WTC11 (cell line): ENCODE measurements at regions not wholly inside any gene's neighbourhood (a gene's known extent, or its start where the extent isn't known, plus 50 kb on each side); places are given as distances from the start of the nearest gene placed in this dataset.

ENCODE experiments used
- ATAC-seq: fragments of 200-7000 bp; cut with Tn5 transposase; 2 replicates; pipeline ENCODE4 v1.10.0; 2021; ENCODE audit warnings: mild to moderate bottlenecking, moderate library complexity
- CTCF ChIA-PET: fragments of 300-600 bp; sonication (Branson Sonifier 250); formaldehyde crosslinking; loops from one replicate; lab custom pipeline; 2021; ENCODE audit warnings: antibody characterized with exemption; lab: Charles Lee
- POLR2A ChIA-PET: fragments of 350-600 bp; sonication (Branson Sonifier 250); formaldehyde crosslinking; loops from one replicate; lab custom pipeline; 2021; ENCODE audit warnings: antibody characterized with exemption; lab: Charles Lee
- DNase-seq: peaks from one replicate; pipeline ENCODE4 v3.0.0; 2021; ENCODE audit warnings: low spot score
- H3K27ac Mint-ChIP-seq: 2 replicates; pipeline ENCODE4 v1.8.0; 2021; ENCODE audit warnings: mixed read lengths
- H3K27me3 Mint-ChIP-seq: 2 replicates; pipeline ENCODE4 v1.8.0; 2021; ENCODE audit warnings: low read depth, mild to moderate bottlenecking, moderate library complexity, mixed read lengths
- H3K36me3 Mint-ChIP-seq: 2 replicates; pipeline ENCODE4 v1.8.0; 2021; ENCODE audit warnings: mixed read lengths
- H3K4me1 Mint-ChIP-seq: 2 replicates; pipeline ENCODE4 v1.8.0; 2022; ENCODE audit warnings: mixed read lengths
- H3K4me3 Mint-ChIP-seq: 2 replicates; pipeline ENCODE4 v1.8.0; 2021; ENCODE audit warnings: mild to moderate bottlenecking, moderate library complexity, mixed read lengths
- H3K9me3 Mint-ChIP-seq: 2 replicates; pipeline ENCODE4 v1.8.0; 2021; ENCODE audit warnings: mixed read lengths
- CREM ChIP-seq: sonication (generic); formaldehyde crosslinking; IDR thresholded peaks from 2 replicates; pipeline ENCODE4 v1.8.1; 2022; ENCODE audit warnings: mild to moderate bottlenecking, missing genetic modification reagents, moderate library complexity
- E2F4 ChIP-seq: sonication (generic); formaldehyde crosslinking; IDR thresholded peaks from 2 replicates; pipeline ENCODE4 v1.8.1; 2022; ENCODE audit warnings: low read depth, mild to moderate bottlenecking, moderate library complexity, missing genetic modification reagents, borderline replicate concordance
- FOXJ3 ChIP-seq: sonication (generic); formaldehyde crosslinking; IDR thresholded peaks from 2 replicates; pipeline ENCODE4 v1.9.0; 2021; ENCODE audit warnings: missing genetic modification reagents, mild to moderate bottlenecking, borderline replicate concordance
- FOXK1 ChIP-seq: sonication (generic); formaldehyde crosslinking; IDR thresholded peaks from 2 replicates; pipeline ENCODE4 v1.8.0; 2022; ENCODE audit warnings: mild to moderate bottlenecking, moderate library complexity, missing genetic modification reagents
- FOXP1 ChIP-seq: sonication (generic); formaldehyde crosslinking; IDR thresholded peaks from 2 replicates; pipeline ENCODE4 v1.8.0; 2022; ENCODE audit warnings: missing genetic modification reagents, mild to moderate bottlenecking, moderate library complexity, borderline replicate concordance
- GTF2I ChIP-seq: fragments of 250-450 bp; sonication (Bioruptor Pico); conservative IDR thresholded peaks from 2 replicates; pipeline ENCODE4 v1.4.0; 2021; ENCODE audit warnings: mild to moderate bottlenecking
- JUN ChIP-seq: sonication (generic); formaldehyde crosslinking; IDR thresholded peaks from 2 replicates; pipeline ENCODE4 v1.8.0; 2023; ENCODE audit warnings: mild to moderate bottlenecking, missing genetic modification reagents
- MAX ChIP-seq: sonication (generic); formaldehyde crosslinking; IDR thresholded peaks from 2 replicates; pipeline ENCODE4 v1.8.0; 2022; ENCODE audit warnings: mild to moderate bottlenecking, missing genetic modification reagents
- MXD4 ChIP-seq: fragments of 250-450 bp; sonication (Bioruptor Pico); IDR thresholded peaks from 2 replicates; pipeline ENCODE4 v1.8.0; 2021; ENCODE audit warnings: mild to moderate bottlenecking, moderate library complexity, borderline replicate concordance
- NR1H2 ChIP-seq: sonication (generic); formaldehyde crosslinking; IDR thresholded peaks from 2 replicates; pipeline ENCODE4 v1.9.0; 2021; ENCODE audit warnings: mild to moderate bottlenecking, moderate library complexity, missing genetic modification reagents
- NR3C1 ChIP-seq: sonication (generic); formaldehyde crosslinking; conservative IDR thresholded peaks from 2 replicates; pipeline ENCODE4 v1.8.1; 2023; ENCODE audit warnings: low read depth, mild to moderate bottlenecking, missing genetic modification reagents
- SOX15 ChIP-seq: fragments of 250-450 bp; sonication (Bioruptor Pico); IDR thresholded peaks from 2 replicates; pipeline ENCODE4 v1.9.0; 2021; ENCODE audit warnings: mild to moderate bottlenecking
- STAT6 ChIP-seq: sonication (generic); formaldehyde crosslinking; conservative IDR thresholded peaks from 2 replicates; pipeline ENCODE4 v1.8.1; 2023; ENCODE audit warnings: mild to moderate bottlenecking, low read depth, missing genetic modification reagents, moderate library complexity
- USF1 ChIP-seq: sonication (generic); formaldehyde crosslinking; IDR thresholded peaks from 2 replicates; pipeline ENCODE4 v1.8.0; 2022; ENCODE audit warnings: mild to moderate bottlenecking, missing genetic modification reagents
- ZNF121 ChIP-seq: sonication (generic); formaldehyde crosslinking; IDR thresholded peaks from 2 replicates; pipeline ENCODE4 v1.8.0; 2023; ENCODE audit warnings: missing genetic modification reagents
- ZNF138 ChIP-seq: sonication (generic); formaldehyde crosslinking; conservative IDR thresholded peaks from 2 replicates; pipeline ENCODE4 v1.8.1; 2022; ENCODE audit warnings: mild to moderate bottlenecking, moderate library complexity, missing genetic modification reagents
- ZSCAN18 ChIP-seq: fragments of 250-450 bp; sonication (Bioruptor Pico); IDR thresholded peaks from 2 replicates; pipeline ENCODE4 v2.1.2; 2022; ENCODE audit warnings: mild to moderate bottlenecking, moderate library complexity
- TF ChIP-seq, protein P1 (sequence below): sonication (generic); formaldehyde crosslinking; IDR thresholded peaks from 2 replicates; pipeline ENCODE4 v1.8.1; 2023; ENCODE audit warnings: mild to moderate bottlenecking, missing genetic modification reagents, borderline replicate concordance
- TF ChIP-seq, protein P2 (sequence below): sonication (generic); formaldehyde crosslinking; IDR thresholded peaks from 2 replicates; pipeline ENCODE4 v1.8.1; 2023; ENCODE audit warnings: mild to moderate bottlenecking, missing genetic modification reagents, moderate library complexity
- TF ChIP-seq, protein P3 (sequence below): fragments of 250-450 bp; sonication (Bioruptor Pico); IDR thresholded peaks from 2 replicates; pipeline ENCODE4 v1.9.0; 2021; ENCODE audit warnings: moderate library complexity, mild to moderate bottlenecking, inconsistent platforms, borderline replicate concordance
- TF ChIP-seq, protein P4 (sequence below): sonication (generic); formaldehyde crosslinking; IDR thresholded peaks from 2 replicates; pipeline ENCODE4 v1.8.0; 2023; ENCODE audit warnings: missing genetic modification reagents
- TF ChIP-seq, protein P5 (sequence below): fragments of 250-450 bp; sonication (Bioruptor Pico); IDR thresholded peaks from 2 replicates; pipeline ENCODE4 v1.8.0; 2021; ENCODE audit warnings: mild to moderate bottlenecking

DNA sequence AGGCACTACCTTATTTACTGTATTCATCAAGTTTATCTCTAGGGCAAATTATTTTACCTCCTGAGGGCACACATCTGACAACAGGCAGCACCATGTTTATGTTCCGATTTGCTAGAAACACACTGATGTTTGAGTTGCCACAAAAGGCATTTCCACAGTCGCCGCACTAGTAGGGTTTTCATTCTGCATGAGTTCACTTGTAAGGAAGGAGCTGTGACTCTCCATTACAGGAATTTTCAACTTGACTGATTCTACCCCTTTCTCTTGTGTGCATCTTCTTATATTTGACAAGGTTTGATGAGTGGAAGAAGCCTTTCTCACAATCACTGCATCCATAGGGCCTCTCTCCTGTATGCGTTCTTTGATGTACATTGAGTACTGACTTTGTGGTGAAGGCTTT is 455.9 kb upstream of the CNTN5 start:
- Mint-ChIP-seq H3K9me3 (no peaks in the 10 kb centered on the region), H3K27ac (no peak overlapping the region), H3K4me3 (no peak overlapping the region), H3K4me1 (peaks cover 14% of the 10 kb centered on the region), H3K27me3 (no peaks in the 10 kb centered on the region), H3K36me3 (no peaks in the 10 kb centered on the region)
- CTCF ChIA-PET = no interaction called here
- ATAC-seq (no peak), DNase-seq (no peak)
- no peak for TF ChIP-seq USF1 (CRISPR knock-in tag)
- TF ChIP-seq, protein P1, sequence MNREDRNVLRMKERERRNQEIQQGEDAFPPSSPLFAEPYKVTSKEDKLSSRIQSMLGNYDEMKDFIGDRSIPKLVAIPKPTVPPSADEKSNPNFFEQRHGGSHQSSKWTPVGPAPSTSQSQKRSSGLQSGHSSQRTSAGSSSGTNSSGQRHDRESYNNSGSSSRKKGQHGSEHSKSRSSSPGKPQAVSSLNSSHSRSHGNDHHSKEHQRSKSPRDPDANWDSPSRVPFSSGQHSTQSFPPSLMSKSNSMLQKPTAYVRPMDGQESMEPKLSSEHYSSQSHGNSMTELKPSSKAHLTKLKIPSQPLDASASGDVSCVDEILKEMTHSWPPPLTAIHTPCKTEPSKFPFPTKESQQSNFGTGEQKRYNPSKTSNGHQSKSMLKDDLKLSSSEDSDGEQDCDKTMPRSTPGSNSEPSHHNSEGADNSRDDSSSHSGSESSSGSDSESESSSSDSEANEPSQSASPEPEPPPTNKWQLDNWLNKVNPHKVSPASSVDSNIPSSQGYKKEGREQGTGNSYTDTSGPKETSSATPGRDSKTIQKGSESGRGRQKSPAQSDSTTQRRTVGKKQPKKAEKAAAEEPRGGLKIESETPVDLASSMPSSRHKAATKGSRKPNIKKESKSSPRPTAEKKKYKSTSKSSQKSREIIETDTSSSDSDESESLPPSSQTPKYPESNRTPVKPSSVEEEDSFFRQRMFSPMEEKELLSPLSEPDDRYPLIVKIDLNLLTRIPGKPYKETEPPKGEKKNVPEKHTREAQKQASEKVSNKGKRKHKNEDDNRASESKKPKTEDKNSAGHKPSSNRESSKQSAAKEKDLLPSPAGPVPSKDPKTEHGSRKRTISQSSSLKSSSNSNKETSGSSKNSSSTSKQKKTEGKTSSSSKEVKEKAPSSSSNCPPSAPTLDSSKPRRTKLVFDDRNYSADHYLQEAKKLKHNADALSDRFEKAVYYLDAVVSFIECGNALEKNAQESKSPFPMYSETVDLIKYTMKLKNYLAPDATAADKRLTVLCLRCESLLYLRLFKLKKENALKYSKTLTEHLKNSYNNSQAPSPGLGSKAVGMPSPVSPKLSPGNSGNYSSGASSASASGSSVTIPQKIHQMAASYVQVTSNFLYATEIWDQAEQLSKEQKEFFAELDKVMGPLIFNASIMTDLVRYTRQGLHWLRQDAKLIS (CRISPR knock-in tag) = no peak
- no peak for TF ChIP-seq ZNF138
- TF ChIP-seq E2F4 = no peak
- no peak for TF ChIP-seq MAX (CRISPR knock-in tag)
- no peak for TF ChIP-seq NR1H2 (CRISPR knock-in tag)
- TF ChIP-seq ZSCAN18 (CRISPR knock-in tag) = no peak
- no peak for TF ChIP-seq JUN (CRISPR knock-in tag)
- no peak for TF ChIP-seq ZNF121
- POLR2A ChIA-PET = no interaction called here

- no peaks in the 10 kb centered on the region for H3K9me3 Mint-ChIP-seq
- CTCF ChIA-PET = no interaction called here
- no peaks in the 10 kb centered on the region for H3K27me3 Mint-ChIP-seq
- H3K4me3 Mint-ChIP-seq = no peak overlapping the region
- no peaks in the 10 kb centered on the region for H3K36me3 Mint-ChIP-seq
- POLR2A ChIA-PET = no interaction called here
- H3K27ac Mint-ChIP-seq = no peak overlapping the region
- DNase-seq = no peak
- peaks cover 11% of the 10 kb centered on the region for H3K4me1 Mint-ChIP-seq
- ATAC-seq = no peak
- TF ChIP-seq FOXJ3 (CRISPR knock-in tag) (no peak), NR3C1 (CRISPR knock-in tag) (no peak), CREM (CRISPR knock-in tag) (no peak), SOX15 (no peak), MXD4 (CRISPR knock-in tag) (no peak), GTF2I (no peak), FOXP1 (CRISPR knock-in tag) (no peak), MAX (CRISPR knock-in tag) (no peak), STAT6 (CRISPR knock-in tag) (no peak), FOXK1 (CRISPR knock-in tag) (no peak)
- TF ChIP-seq, protein P2, sequence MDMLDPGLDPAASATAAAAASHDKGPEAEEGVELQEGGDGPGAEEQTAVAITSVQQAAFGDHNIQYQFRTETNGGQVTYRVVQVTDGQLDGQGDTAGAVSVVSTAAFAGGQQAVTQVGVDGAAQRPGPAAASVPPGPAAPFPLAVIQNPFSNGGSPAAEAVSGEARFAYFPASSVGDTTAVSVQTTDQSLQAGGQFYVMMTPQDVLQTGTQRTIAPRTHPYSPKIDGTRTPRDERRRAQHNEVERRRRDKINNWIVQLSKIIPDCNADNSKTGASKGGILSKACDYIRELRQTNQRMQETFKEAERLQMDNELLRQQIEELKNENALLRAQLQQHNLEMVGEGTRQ (CRISPR knock-in tag) = no peak
- TF ChIP-seq, protein P3, sequence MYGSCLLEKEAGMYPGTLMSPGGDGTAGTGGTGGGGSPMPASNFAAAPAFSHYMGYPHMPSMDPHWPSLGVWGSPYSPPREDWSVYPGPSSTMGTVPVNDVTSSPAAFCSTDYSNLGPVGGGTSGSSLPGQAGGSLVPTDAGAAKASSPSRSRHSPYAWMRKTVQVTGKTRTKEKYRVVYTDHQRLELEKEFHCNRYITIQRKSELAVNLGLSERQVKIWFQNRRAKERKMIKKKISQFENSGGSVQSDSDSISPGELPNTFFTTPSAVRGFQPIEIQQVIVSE = no peak
- TF ChIP-seq, protein P4, sequence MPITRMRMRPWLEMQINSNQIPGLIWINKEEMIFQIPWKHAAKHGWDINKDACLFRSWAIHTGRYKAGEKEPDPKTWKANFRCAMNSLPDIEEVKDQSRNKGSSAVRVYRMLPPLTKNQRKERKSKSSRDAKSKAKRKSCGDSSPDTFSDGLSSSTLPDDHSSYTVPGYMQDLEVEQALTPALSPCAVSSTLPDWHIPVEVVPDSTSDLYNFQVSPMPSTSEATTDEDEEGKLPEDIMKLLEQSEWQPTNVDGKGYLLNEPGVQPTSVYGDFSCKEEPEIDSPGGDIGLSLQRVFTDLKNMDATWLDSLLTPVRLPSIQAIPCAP (CRISPR knock-in tag) = no peak
- TF ChIP-seq, protein P5, sequence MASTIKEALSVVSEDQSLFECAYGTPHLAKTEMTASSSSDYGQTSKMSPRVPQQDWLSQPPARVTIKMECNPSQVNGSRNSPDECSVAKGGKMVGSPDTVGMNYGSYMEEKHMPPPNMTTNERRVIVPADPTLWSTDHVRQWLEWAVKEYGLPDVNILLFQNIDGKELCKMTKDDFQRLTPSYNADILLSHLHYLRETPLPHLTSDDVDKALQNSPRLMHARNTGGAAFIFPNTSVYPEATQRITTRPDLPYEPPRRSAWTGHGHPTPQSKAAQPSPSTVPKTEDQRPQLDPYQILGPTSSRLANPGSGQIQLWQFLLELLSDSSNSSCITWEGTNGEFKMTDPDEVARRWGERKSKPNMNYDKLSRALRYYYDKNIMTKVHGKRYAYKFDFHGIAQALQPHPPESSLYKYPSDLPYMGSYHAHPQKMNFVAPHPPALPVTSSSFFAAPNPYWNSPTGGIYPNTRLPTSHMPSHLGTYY = no peak
Measured at GRCh38 chr11:98565311-98565710, 455.4 kb upstream of the CNTN5 start.
